Dedifferentiated amniotic fluid mesenchymal stem cell (primary cell): ENCODE measurements at regions not wholly inside any gene's neighbourhood (a gene's known extent, or its start where the extent isn't known, plus 50 kb on each side); places are given as distances from the start of the nearest gene placed in this dataset.

Source experiments
- DNase-seq: peaks from one replicate; pipeline ENCODE4 v3.0.0-alpha.2; 2016; ENCODE audit errors: extremely low spot score

GRCh38 chr2:146147448-146148012 lies 1627.6 kb upstream of the ZEB2 start:
- no peak for DNase-seq

- no peak for DNase-seq
Measured at GRCh38 chr2:146143971-146144370, 1624.1 kb upstream of the ZEB2 start.

DNA sequence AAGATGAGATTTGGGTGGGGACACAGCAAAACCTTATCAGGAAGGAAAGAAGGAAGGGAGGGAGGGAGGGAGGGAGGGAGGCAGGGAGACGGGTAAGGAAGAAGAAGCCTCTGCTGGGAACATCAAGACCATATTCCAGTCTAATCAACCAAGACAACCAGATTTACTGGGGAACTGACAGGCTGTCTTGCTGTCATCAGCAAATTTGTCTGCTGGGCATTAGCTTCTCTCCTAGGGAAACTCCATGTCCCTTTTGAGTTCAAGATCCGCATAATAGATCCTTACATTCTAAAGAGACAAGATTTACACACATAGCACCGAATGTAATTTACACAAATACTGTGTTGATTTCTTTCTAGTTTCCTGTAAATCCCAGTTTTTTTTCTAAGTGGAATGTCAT lies 1618.9 kb upstream of the ZEB2 start:
- no peak for DNase-seq

DNA sequence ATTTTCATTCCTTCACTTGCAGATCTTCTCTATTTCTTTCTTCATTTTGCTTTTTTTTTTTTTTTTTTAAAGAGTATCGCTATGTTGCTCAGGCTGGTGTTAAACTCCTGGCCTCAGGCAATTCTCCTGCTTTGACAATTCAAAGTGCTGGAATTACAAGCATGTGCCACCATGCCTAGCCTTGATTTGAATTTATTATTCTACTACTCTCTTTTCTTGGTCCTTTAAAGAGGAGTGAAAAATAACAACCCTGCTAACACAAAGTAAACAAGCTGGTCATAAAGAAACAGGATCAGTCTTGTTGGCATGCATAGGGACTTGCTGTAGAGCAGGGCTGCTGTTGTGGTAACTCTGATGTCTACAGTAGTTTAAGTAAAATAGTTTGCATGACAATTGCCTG lies 1615.3 kb upstream of the ZEB2 start:
- DNase-seq, result no peak

DNA sequence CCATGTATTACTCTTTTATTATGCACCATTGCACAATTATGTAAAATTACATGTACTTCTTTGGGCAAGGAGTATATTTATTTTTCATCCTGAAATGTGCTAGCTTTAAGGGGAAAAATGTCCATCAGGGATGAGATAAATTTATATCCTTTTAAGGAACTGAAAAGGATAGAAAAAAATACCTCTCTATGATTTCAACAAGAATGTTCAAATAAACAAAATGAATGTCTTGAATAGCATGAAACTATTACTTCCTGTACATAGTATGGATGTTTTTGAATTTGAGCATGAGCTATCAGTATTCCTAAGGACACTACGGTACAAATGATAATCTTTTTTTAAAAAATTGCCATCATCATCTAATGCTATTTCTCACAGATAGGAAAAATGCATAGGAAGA lies 1611.9 kb upstream of the ZEB2 start:
- no peak for DNase-seq

DNA sequence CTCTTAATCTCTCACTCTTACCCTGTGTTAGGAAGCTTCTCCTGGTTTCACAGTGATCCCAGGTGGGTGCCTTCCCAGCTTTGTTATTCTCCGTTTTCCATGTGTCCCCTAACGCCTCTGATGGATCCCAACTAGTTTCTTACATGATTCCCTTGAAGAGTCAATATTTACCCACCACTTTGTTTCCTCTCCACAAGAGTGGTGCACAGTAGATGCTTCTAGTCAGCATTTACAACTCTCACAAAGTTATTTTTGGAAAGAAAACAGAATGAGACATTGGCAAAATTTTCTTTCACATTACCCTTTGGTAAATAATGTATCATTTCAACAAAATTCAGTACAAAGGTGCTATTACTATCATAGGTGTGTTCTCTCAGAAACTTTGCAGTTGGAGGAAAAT lies 1611.1 kb upstream of the ZEB2 start:
- no peak for DNase-seq

- DNase-seq, result no peak
Measured at GRCh38 chr2:146130290-146130689, 1610.4 kb upstream of the ZEB2 start.

DNA sequence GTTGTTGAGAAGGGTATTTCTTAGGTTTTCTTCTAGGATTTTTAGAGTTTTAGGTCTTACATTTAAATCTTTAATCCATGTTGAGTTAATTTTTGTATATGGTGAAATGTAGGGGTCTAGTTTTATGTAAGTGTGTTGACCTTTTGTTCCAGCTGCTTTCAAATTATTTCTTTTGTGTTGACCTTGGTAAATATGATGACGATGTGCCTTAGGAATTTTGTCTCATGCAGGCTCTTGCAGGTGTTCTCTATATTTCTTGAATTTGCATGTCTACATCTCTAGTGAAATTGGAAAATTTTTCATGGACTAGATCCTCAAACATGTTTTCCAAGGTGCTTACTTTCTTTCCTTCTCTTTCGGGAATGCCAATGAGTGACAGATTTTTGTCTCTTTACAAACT lies 1609.3 kb upstream of the ZEB2 start:
- DNase-seq, result no peak

- DNase-seq, result no peak
Measured at GRCh38 chr2:146128216-146128615, 1608.3 kb upstream of the ZEB2 start.

GRCh38 chr2:146125551-146125950 lies 1605.6 kb upstream of the ZEB2 start:
- no peak for DNase-seq

DNA sequence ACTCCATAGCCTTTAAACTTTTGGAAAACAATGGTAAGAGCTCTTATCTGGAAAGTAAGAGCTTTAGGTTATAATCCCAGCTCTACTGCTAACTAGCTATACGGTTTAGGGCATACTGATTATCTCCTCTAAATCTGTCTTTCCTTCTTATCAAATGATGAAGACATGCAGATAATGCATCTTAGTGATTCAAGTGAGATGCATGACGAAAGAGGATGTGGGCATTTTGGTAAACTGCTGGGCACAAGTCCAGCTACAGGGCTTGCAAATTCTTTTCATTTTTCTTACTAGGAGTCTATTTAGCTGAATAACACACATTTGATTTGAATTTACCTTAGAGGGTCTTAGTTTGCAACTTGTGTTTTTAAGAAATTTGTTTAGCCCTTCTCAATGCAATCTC lies 1604.8 kb upstream of the ZEB2 start:
- DNase-seq, result no peak

- no peak for DNase-seq
Measured at GRCh38 chr2:146123714-146124113, 1603.8 kb upstream of the ZEB2 start.

- no peak for DNase-seq
Measured at GRCh38 chr2:146123256-146123655, 1603.3 kb upstream of the ZEB2 start.

DNA sequence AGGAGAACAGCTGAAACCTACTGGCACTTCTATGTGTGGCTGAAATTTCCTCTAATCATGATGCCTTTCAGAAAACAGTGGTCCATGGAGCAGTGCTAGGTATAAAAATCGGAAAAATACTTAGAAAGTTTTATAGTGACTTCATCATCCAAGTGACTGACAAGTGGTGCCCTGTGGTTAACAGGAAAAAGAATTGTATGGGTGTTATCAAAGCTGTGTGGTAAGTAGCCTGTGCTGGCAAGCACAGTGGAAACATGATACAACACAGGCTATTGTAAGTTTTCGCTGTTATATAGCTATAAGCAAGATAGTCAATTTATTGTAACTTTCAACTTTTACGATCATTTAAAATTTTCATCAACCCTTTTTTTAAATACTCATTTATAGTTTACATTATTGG lies 1599.7 kb upstream of the ZEB2 start:
- no peak for DNase-seq

- DNase-seq, result no peak
Measured at GRCh38 chr2:146108993-146109392, 1589.1 kb upstream of the ZEB2 start.

DNA sequence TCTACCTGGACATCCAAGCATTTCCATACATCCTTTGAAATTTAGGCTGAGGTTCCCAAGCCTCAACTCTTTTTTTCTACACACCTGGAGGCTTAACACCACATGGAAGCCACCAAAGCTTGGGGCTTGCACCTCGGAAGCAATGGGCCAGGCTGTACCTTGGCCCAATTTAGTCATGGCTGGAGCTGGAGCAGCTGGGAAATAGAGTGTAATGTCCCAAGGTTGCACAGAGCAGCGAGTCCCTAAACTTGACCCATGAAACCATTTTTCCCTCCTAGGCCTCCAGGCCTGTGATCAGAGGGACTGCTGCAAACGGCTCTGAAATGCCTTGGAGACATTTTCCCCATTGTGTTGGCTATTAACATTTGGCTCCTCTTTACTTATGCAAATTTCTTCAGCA lies 1574.3 kb upstream of the ZEB2 start:
- no peak for DNase-seq

GRCh38 chr2:146081459-146081858 lies 1561.5 kb upstream of the ZEB2 start:
- no peak for DNase-seq

- DNase-seq, result no peak
Measured at GRCh38 chr2:146080925-146081324, 1561.0 kb upstream of the ZEB2 start.

DNA sequence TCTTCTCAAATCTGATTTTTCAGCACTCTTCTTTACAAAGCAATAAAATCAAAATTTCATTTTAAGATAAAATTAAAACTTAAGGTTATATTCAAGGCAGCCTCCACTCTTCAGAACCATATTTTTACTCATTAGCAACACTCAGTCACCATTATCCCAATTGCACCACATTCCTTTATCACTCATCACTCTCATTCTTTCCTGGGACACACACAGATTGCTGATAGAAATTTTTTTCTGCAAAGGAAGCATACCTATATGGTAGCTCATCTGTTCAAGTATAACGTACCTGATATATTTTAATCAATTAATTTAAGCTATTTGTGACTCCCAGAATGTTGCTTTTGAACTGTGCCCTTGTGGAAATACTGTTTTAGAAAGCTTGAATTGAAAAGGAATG lies 1559.3 kb upstream of the ZEB2 start:
- DNase-seq, result no peak

DNA sequence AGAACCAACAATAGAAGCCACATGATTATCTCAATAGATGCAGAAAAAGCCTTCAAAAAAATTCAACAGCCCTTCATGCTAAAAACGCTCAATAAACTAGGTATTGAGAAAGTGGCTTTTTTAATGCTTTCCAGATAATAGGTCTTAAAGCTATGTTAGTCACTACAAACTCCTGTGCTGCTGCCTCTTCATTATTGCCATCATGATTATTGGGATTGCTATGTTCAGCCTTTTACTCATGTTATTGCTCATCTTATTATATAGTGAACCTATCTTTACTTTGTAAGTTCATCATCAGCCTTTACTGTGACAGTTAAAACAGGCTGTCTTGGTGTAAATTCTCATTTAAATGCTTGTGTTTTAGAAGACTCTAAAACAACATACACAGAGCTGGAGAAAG lies 1557.2 kb upstream of the ZEB2 start:
- no peak for DNase-seq

DNA sequence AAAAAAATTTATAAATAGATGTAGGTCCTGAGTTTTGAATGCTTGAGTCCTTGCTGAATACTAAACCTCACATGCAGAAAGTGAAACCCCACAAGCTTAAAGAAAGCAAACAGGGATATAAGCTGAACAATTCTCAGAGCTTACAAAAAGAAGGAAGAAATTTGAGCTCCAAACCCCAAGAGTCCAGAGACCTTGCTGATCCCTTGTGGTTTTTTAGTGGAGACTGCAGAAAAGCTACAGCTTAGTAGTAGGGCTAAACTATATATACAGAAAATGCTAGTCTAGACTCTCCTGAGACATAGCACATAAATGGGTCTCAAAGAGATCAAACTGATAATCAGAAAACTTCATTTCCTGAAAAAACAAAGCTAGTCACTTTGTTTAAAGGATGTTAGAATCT lies 1548.1 kb upstream of the ZEB2 start:
- no peak for DNase-seq

GRCh38 chr2:146048141-146048540 lies 1528.2 kb upstream of the ZEB2 start:
- no peak for DNase-seq

- DNase-seq, result no peak
Measured at GRCh38 chr2:146041274-146041910, 1521.5 kb upstream of the ZEB2 start.

GRCh38 chr2:146040051-146040450 lies 1520.1 kb upstream of the ZEB2 start:
- no peak for DNase-seq
